ENCODE measurements at regions not wholly inside any gene's neighbourhood (a gene's known extent, or its start where the extent isn't known, plus 50 kb on each side); places are given as distances from the start of the nearest gene placed in this dataset.

- no peak for TF ChIP-seq EZH2 (IDR thresholded peaks at IDR 0.05; ENCODE audit: low read length, missing control alignments)
- no peak for TF ChIP-seq CTCF (conservative IDR thresholded peaks at IDR 0.05 in 1 of 2, IDR thresholded peaks at IDR 0.05 in 1 of 2; ENCODE audit: low read depth in 1 of 2, low read length in 2 of 2)
- Histone ChIP-seq H3K9me3 (ENCODE audit: control insufficient read depth, insufficient read depth, low read depth, low read length) (no peaks in the 10 kb centered on the region), H3K4me2 (ENCODE audit: extremely low read depth, insufficient read depth, low read length) (no peak overlapping the region), H3K36me3 (ENCODE audit: control insufficient read depth, insufficient read depth, low read length) (no peaks in the 10 kb centered on the region), H3K9ac (ENCODE audit: insufficient read depth, low read length) (no peak overlapping the region), H3K27me3 (ENCODE audit: control insufficient read depth, insufficient read depth, low read length) (no peaks in the 10 kb centered on the region), H3K79me2 (ENCODE audit: control insufficient read depth, insufficient read depth, low read length) (no peaks in the 10 kb centered on the region), H3K27ac (ENCODE audit: insufficient read depth, low read length) (no peak overlapping the region), H4K20me1 (ENCODE audit: control insufficient read depth, extremely low read depth, insufficient read depth, low read length) (no peaks in the 10 kb centered on the region), H2AFZ (ENCODE audit: low read length) (no peak overlapping the region), H3K4me1 (ENCODE audit: control insufficient read depth, extremely low read depth, insufficient read depth, low read length) (peaks cover 9% of the 10 kb centered on the region), H3K4me3 (replicated peaks in 1 of 4; ENCODE audit: control extremely low read depth in 1 of 4, insufficient read depth in 1 of 4, low read depth in 3 of 4, low read length in 4 of 4) (no peak overlapping the region)
- DNase-seq (ENCODE audit: low read depth in 2 of 2), result no peak
These were observed 94.5 kb upstream of the FER start for GRCh38 chr5:108653201-108653600.

- Histone ChIP-seq H3K79me2 (ENCODE audit: control insufficient read depth, insufficient read depth, low read length) (no peaks in the 10 kb centered on the region), H4K20me1 (ENCODE audit: control insufficient read depth, extremely low read depth, insufficient read depth, low read length) (no peaks in the 10 kb centered on the region), H3K4me1 (ENCODE audit: control insufficient read depth, extremely low read depth, insufficient read depth, low read length) (peaks cover 6% of the 10 kb centered on the region), H3K9ac (ENCODE audit: insufficient read depth, low read length) (no peak overlapping the region), H3K4me2 (ENCODE audit: extremely low read depth, insufficient read depth, low read length) (no peak overlapping the region), H3K27me3 (ENCODE audit: control insufficient read depth, insufficient read depth, low read length) (no peaks in the 10 kb centered on the region), H3K27ac (ENCODE audit: insufficient read depth, low read length) (no peak overlapping the region), H3K4me3 (replicated peaks in 1 of 4; ENCODE audit: control extremely low read depth in 1 of 4, insufficient read depth in 1 of 4, low read depth in 3 of 4, low read length in 4 of 4) (no peak overlapping the region), H2AFZ (ENCODE audit: low read length) (no peak overlapping the region), H3K36me3 (ENCODE audit: control insufficient read depth, insufficient read depth, low read length) (no peaks in the 10 kb centered on the region), H3K9me3 (ENCODE audit: control insufficient read depth, insufficient read depth, low read depth, low read length) (no peaks in the 10 kb centered on the region)
- DNase-seq (ENCODE audit: low read depth in 2 of 2), result peak; percentile 52 to 80
- TF ChIP-seq CTCF (conservative IDR thresholded peaks at IDR 0.05 in 1 of 2, IDR thresholded peaks at IDR 0.05 in 1 of 2; ENCODE audit: low read depth in 1 of 2, low read length in 2 of 2), result no peak
- no peak for TF ChIP-seq EZH2 (IDR thresholded peaks at IDR 0.05; ENCODE audit: low read length, missing control alignments)
These were observed 96.7 kb upstream of the FER start for GRCh38 chr5:108650997-108651396.

- peaks cover 3% of the 10 kb centered on the region for H3K4me1 ChIP-seq (ENCODE audit: control insufficient read depth, extremely low read depth, insufficient read depth, low read length)
- no peaks in the 10 kb centered on the region for H4K20me1 ChIP-seq (ENCODE audit: control insufficient read depth, extremely low read depth, insufficient read depth, low read length)
- H3K4me3 ChIP-seq (replicated peaks in 1 of 4; ENCODE audit: control extremely low read depth in 1 of 4, insufficient read depth in 1 of 4, low read depth in 3 of 4, low read length in 4 of 4), result no peak overlapping the region
- H2AFZ ChIP-seq (ENCODE audit: low read length), result no peak overlapping the region
- no peak overlapping the region for H3K4me2 ChIP-seq (ENCODE audit: extremely low read depth, insufficient read depth, low read length)
- no peaks in the 10 kb centered on the region for H3K27me3 ChIP-seq (ENCODE audit: control insufficient read depth, insufficient read depth, low read length)
- H3K27ac ChIP-seq (ENCODE audit: insufficient read depth, low read length), result no peak overlapping the region
- no peaks in the 10 kb centered on the region for H3K9me3 ChIP-seq (ENCODE audit: control insufficient read depth, insufficient read depth, low read depth, low read length)
- no peak overlapping the region for H3K9ac ChIP-seq (ENCODE audit: insufficient read depth, low read length)
- H3K79me2 ChIP-seq (ENCODE audit: control insufficient read depth, insufficient read depth, low read length), result no peaks in the 10 kb centered on the region
- DNase-seq (ENCODE audit: low read depth in 2 of 2), result no peak
- H3K36me3 ChIP-seq (ENCODE audit: control insufficient read depth, insufficient read depth, low read length), result no peaks in the 10 kb centered on the region
- TF ChIP-seq CTCF (conservative IDR thresholded peaks at IDR 0.05 in 1 of 2, IDR thresholded peaks at IDR 0.05 in 1 of 2; ENCODE audit: low read depth in 1 of 2, low read length in 2 of 2) (no peak), EZH2 (IDR thresholded peaks at IDR 0.05; ENCODE audit: low read length, missing control alignments) (no peak)
These were observed 98.1 kb upstream of the FER start for GRCh38 chr5:108649646-108650045.

All from fibroblast of lung (primary cell).